ENCODE measurements at regions not wholly inside any gene's neighbourhood (a gene's known extent, or its start where the extent isn't known, plus 50 kb on each side); places are given as distances from the start of the nearest gene placed in this dataset.

GRCh38 chr5:118614731-118615456 is 373.5 kb downstream of the DTWD2 start:
- TF ChIP-seq, protein P1, sequence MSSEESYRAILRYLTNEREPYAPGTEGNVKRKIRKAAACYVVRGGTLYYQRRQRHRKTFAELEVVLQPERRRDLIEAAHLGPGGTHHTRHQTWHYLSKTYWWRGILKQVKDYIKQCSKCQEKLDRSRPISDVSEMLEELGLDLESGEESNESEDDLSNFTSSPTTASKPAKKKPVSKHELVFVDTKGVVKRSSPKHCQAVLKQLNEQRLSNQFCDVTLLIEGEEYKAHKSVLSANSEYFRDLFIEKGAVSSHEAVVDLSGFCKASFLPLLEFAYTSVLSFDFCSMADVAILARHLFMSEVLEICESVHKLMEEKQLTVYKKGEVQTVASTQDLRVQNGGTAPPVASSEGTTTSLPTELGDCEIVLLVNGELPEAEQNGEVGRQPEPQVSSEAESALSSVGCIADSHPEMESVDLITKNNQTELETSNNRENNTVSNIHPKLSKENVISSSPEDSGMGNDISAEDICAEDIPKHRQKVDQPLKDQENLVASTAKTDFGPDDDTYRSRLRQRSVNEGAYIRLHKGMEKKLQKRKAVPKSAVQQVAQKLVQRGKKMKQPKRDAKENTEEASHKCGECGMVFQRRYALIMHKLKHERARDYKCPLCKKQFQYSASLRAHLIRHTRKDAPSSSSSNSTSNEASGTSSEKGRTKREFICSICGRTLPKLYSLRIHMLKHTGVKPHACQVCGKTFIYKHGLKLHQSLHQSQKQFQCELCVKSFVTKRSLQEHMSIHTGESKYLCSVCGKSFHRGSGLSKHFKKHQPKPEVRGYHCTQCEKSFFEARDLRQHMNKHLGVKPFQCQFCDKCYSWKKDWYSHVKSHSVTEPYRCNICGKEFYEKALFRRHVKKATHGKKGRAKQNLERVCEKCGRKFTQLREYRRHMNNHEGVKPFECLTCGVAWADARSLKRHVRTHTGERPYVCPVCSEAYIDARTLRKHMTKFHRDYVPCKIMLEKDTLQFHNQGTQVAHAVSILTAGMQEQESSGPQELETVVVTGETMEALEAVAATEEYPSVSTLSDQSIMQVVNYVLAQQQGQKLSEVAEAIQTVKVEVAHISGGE (CRISPR knock-in tag; IDR thresholded peaks at IDR 0.05) = no peak
- no peak for TF ChIP-seq RFX5 (IDR thresholded peaks at IDR 0.05; ENCODE audit: low read depth, low read length)
- TF ChIP-seq ZNF274 (IDR thresholded peaks at IDR 0.05; ENCODE audit: insufficient read depth, insufficient read length) = no peak
- no peak for TF ChIP-seq SREBF2 (IDR thresholded peaks at IDR 0.05; ENCODE audit: low read length)
- no peak for TF ChIP-seq EZH2 (IDR thresholded peaks at IDR 0.05; ENCODE audit: borderline replicate concordance, control insufficient read depth, low read depth, low read length)
- TF ChIP-seq ATF7 (IDR thresholded peaks at IDR 0.05; ENCODE audit: low read depth) = no peak
- TF ChIP-seq ATF2 (IDR thresholded peaks at IDR 0.05; ENCODE audit: low read length) = no peak
- no peak for TF ChIP-seq TCF12 (IDR thresholded peaks at IDR 0.05; ENCODE audit: low read depth, low read length)
- TF ChIP-seq ASH2L (IDR thresholded peaks at IDR 0.05; ENCODE audit: borderline replicate concordance, low read depth) = no peak
- no peak for TF ChIP-seq CTCF (IDR thresholded peaks at IDR 0.05 in 2 of 3, conservative IDR thresholded peaks at IDR 0.05 in 1 of 3; ENCODE audit: control insufficient read depth in 2 of 3, extremely low read depth in 1 of 3, insufficient read depth in 1 of 3, low read depth in 3 of 3, low read length in 3 of 3)
- TF ChIP-seq BCL11A (IDR thresholded peaks at IDR 0.05; ENCODE audit: low read depth, low read length) = no peak
- no peak for TF ChIP-seq ZBTB33 (IDR thresholded peaks at IDR 0.05)
- TF ChIP-seq MLLT1 (IDR thresholded peaks at IDR 0.05) = no peak
- no peak for TF ChIP-seq SP1 (IDR thresholded peaks at IDR 0.05; ENCODE audit: low read depth, low read length)

All from GM12878 (cell line).